Hepatocyte (in vitro differentiated cells): ENCODE measurements at regions not wholly inside any gene's neighbourhood (a gene's known extent, or its start where the extent isn't known, plus 50 kb on each side); places are given as distances from the start of the nearest gene placed in this dataset.
"Not testable (repeated sequence)": the region's sequence is repeated elsewhere in the genome, so short reads cannot be mapped to it uniquely, and the experiment has no call there.

Source experiments
- DNase-seq: peaks from one replicate; pipeline ENCODE4 v3.0.0-alpha.2; 2016; ENCODE audit warnings: low spot score
- H2AFZ ChIP-seq: fragments of 200-600 bp; sonication (generic); 2 replicates; pipeline ENCODE4 v1.6.0; 2016; ENCODE audit warnings: antibody characterized with exemption, mild to moderate bottlenecking
- H3K27ac ChIP-seq: fragments of 200-600 bp; sonication (generic); 2 replicates; pipeline ENCODE4 v1.5.1; 2016; ENCODE audit warnings: mild to moderate bottlenecking
- H3K27me3 ChIP-seq: fragments of 200-600 bp; sonication (generic); 2 replicates; pipeline ENCODE4 v1.6.1; 2016
- H3K36me3 ChIP-seq: fragments of 200-600 bp; sonication (generic); replicated peaks from 2 replicates; pipeline ENCODE4 v1.5.1; 2016; ENCODE audit warnings: low read depth; ENCODE audit not compliant: insufficient read depth
- H3K4me1 ChIP-seq: fragments of 200-600 bp; sonication (generic); 2 replicates; pipeline ENCODE4 v1.5.1; 2016; ENCODE audit warnings: mild to moderate bottlenecking, moderate library complexity; ENCODE audit not compliant: insufficient read depth
- H3K4me2 ChIP-seq: fragments of 200-600 bp; sonication (generic); 2 replicates; pipeline ENCODE4 v1.6.0; 2016
- H3K4me3 ChIP-seq: fragments of 200-600 bp; sonication (generic); 2 replicates; pipeline ENCODE4 v1.5.1; 2016; ENCODE audit warnings: mild to moderate bottlenecking
- H3K79me2 ChIP-seq: fragments of 200-600 bp; sonication (generic); 2 replicates; pipeline ENCODE4 v1.6.0; 2017; ENCODE audit warnings: mild to moderate bottlenecking
- H3K9me2 ChIP-seq: fragments of 200-600 bp; sonication (generic); replicated peaks from 2 replicates; pipeline ENCODE4 v1.6.0; 2017; ENCODE audit warnings: mild to moderate bottlenecking; ENCODE audit not compliant: insufficient read depth
- H3K9me3 ChIP-seq: fragments of 200-600 bp; sonication (generic); 2 replicates; pipeline ENCODE4 v1.5.1; 2016; ENCODE audit warnings: low read depth, mild to moderate bottlenecking
- H4K20me1 ChIP-seq: fragments of 200-600 bp; sonication (generic); 2 replicates; pipeline ENCODE4 v1.6.0; 2016; ENCODE audit warnings: mild to moderate bottlenecking; ENCODE audit not compliant: insufficient read depth, poor library complexity, severe bottlenecking
- CTCF ChIP-seq: fragments of 200-600 bp; sonication (generic); IDR thresholded peaks from 2 replicates; pipeline ENCODE4 v1.5.1; 2016; ENCODE audit warnings: antibody characterized with exemption, mild to moderate bottlenecking; ENCODE audit not compliant: poor library complexity
- EZH2 ChIP-seq: fragments of 200-600 bp; sonication (generic); IDR thresholded peaks from 2 replicates; pipeline ENCODE4 v1.6.1; 2016; ENCODE audit warnings: antibody characterized with exemption, mild to moderate bottlenecking, borderline replicate concordance
- EZH2phosphoT487 ChIP-seq: fragments of 200-600 bp; sonication (generic); IDR thresholded peaks from one replicate; pipeline ENCODE4 v1.6.1; 2018; ENCODE audit warnings: antibody characterized with exemption, mild to moderate bottlenecking, low read depth, moderate library complexity; ENCODE audit not compliant: unreplicated experiment, severe bottlenecking
- WGBS: methylation state at CpG from one replicate; pipeline ENCODE4 v1.1.6; 2016; ENCODE audit warnings: low lambda C conversion rate; ENCODE audit errors: missing lambda C conversion rate; 5-methylcytosine and 5-hydroxymethylcytosine counted together

DNA sequence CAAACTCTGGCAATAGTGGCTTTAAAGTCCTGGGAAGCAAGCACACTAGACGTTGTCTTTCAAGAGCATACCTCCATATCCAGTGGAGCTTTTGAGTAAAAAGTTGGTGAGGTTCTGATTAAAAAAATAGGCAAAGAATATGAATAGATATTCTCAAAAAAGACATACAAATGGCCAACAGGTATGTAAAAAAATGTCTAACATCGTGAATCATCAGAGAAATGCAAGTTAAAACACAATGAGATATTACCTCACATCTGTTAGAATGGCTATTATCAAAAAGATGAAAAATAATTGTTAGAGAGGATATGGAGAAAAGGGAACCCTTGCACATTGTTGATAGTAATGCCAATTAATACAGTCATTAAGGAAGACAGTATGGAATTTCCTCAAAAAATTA is 407.1 kb downstream of the MDFIC start:
- no peak overlapping the region for H2AFZ ChIP-seq
- no peak for TF ChIP-seq EZH2phosphoT487
- TF ChIP-seq EZH2: no peak
- TF ChIP-seq CTCF: no peak
- H3K36me3 ChIP-seq: no peaks in the 10 kb centered on the region
- no peaks in the 10 kb centered on the region for H3K9me2 ChIP-seq
- no peak overlapping the region for H3K4me3 ChIP-seq
- no peaks in the 10 kb centered on the region for H3K9me3 ChIP-seq
- DNase-seq: no peak
- H3K27me3 ChIP-seq: no peaks in the 10 kb centered on the region
- no peaks in the 10 kb centered on the region for H4K20me1 ChIP-seq
- no peaks in the 10 kb centered on the region for H3K79me2 ChIP-seq
- H3K4me2 ChIP-seq: no peak overlapping the region
- no peak overlapping the region for H3K27ac ChIP-seq
- WGBS: 80% methylated on average over 2 of the region's 2 CpGs
- H3K4me1 ChIP-seq: no peaks in the 10 kb centered on the region

- no peaks in the 10 kb centered on the region for H3K27me3 ChIP-seq
- no peak for TF ChIP-seq EZH2
- TF ChIP-seq EZH2phosphoT487: no peak
- no peak for TF ChIP-seq CTCF
- no peaks in the 10 kb centered on the region for H3K36me3 ChIP-seq
- no peak for DNase-seq
- no peak overlapping the region for H3K4me3 ChIP-seq
- H3K4me2 ChIP-seq: no peak overlapping the region
- WGBS: 73% methylated on average over 3 of the region's 3 CpGs
- H3K27ac ChIP-seq: no peak overlapping the region
- H3K9me2 ChIP-seq: no peaks in the 10 kb centered on the region
- H2AFZ ChIP-seq: no peak overlapping the region
- no peaks in the 10 kb centered on the region for H3K9me3 ChIP-seq
- no peaks in the 10 kb centered on the region for H3K79me2 ChIP-seq
- no peaks in the 10 kb centered on the region for H4K20me1 ChIP-seq
- H3K4me1 ChIP-seq: no peaks in the 10 kb centered on the region
These were observed 406.1 kb downstream of the MDFIC start for GRCh38 chr7:115328018-115328417.

DNA sequence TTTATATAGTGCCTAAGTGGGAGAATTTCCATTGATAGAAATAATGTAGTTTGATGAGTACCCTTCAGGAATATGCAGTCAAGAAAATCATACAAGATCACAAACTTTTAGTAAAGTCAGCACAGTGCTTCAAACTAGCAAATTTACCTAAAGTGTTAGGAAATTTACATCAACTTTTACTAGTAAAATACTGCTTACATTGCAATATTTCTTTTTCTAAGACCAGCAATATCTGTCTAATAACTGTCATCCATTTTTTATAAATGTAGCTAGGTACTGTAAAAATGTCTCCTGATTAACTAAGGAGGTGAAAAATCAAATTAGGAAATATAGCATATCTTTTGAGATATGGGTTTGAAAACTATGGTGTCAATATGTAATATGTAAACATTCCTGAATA is 405.4 kb downstream of the MDFIC start:
- no peak for DNase-seq
- Histone ChIP-seq H2AFZ (no peak overlapping the region), H3K27me3 (no peaks in the 10 kb centered on the region), H3K79me2 (no peaks in the 10 kb centered on the region), H3K27ac (no peak overlapping the region), H3K4me2 (no peak overlapping the region), H3K4me3 (no peak overlapping the region), H3K4me1 (no peaks in the 10 kb centered on the region), H3K9me3 (no peaks in the 10 kb centered on the region), H3K9me2 (no peaks in the 10 kb centered on the region), H4K20me1 (no peaks in the 10 kb centered on the region), H3K36me3 (no peaks in the 10 kb centered on the region)
- no peak for TF ChIP-seq EZH2phosphoT487
- TF ChIP-seq CTCF: no peak
- no peak for TF ChIP-seq EZH2

GRCh38 chr7:115319541-115319940 is 397.6 kb downstream of the MDFIC start:
- whole genome bisulfite sequencing: 53% methylated on average over 2 of the region's 2 CpGs

DNA sequence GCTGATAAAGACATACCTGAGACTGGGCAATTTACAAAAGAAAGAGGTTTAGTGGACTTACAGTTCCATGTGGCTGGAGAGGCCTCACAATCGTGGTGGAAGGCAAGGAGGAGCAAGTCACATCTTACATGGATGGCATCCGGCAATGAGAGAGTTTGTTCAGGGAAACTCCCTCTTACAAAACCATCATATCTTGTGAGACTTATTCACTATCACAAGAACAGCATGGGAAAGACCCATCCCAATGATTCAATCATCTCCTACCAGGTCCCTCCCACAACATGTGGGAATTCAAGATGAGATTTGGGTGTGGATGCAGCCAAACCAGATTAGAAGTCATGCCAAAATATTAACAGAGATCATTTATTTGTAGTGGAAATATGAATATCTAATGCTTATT is 388.4 kb downstream of the MDFIC start:
- not testable (repeated sequence) for DNase-seq, H3K4me3 ChIP-seq, H4K20me1 ChIP-seq, H3K36me3 ChIP-seq, H2AFZ ChIP-seq, H3K27ac ChIP-seq, H3K79me2 ChIP-seq, H3K9me3 ChIP-seq, H3K4me2 ChIP-seq, H3K4me1 ChIP-seq, H3K27me3 ChIP-seq, H3K9me2 ChIP-seq
- WGBS: 100% methylated on average over 2 of the region's 2 CpGs

More at GRCh38 chr7:115319541-115319940, 397.6 kb downstream of the MDFIC start:
- no peak for TF ChIP-seq CTCF
- no peak for TF ChIP-seq EZH2
- TF ChIP-seq EZH2phosphoT487: no peak
- H3K36me3 ChIP-seq: no peaks in the 10 kb centered on the region
- no peak overlapping the region for H3K27ac ChIP-seq
- H3K9me2 ChIP-seq: no peaks in the 10 kb centered on the region
- no peaks in the 10 kb centered on the region for H3K27me3 ChIP-seq
- no peaks in the 10 kb centered on the region for H3K79me2 ChIP-seq
- H4K20me1 ChIP-seq: no peaks in the 10 kb centered on the region
- no peaks in the 10 kb centered on the region for H3K4me1 ChIP-seq
- no peak overlapping the region for H2AFZ ChIP-seq
- DNase-seq: no peak
- no peaks in the 10 kb centered on the region for H3K9me3 ChIP-seq
- no peak overlapping the region for H3K4me3 ChIP-seq
- H3K4me2 ChIP-seq: no peak overlapping the region
